Amygdala (tissue), 56 donors: ENCODE measurements at regions not wholly inside any gene's neighbourhood (a gene's known extent, or its start where the extent isn't known, plus 50 kb on each side); places are given as distances from the start of the nearest gene placed in this dataset.
"Not testable (repeated sequence)": the region's sequence is repeated elsewhere in the genome, so short reads cannot be mapped to it uniquely, and the experiment has no call there.

Source experiments
- DNase-seq, 56 donors: peaks; one replicate each; lab custom pipeline; 2025; lab: John Stamatoyannopoulos, UW

- no peak for DNase-seq
Measured at GRCh38 chr5:158607088-158607487, 492.6 kb downstream of the EBF1 start.

DNA sequence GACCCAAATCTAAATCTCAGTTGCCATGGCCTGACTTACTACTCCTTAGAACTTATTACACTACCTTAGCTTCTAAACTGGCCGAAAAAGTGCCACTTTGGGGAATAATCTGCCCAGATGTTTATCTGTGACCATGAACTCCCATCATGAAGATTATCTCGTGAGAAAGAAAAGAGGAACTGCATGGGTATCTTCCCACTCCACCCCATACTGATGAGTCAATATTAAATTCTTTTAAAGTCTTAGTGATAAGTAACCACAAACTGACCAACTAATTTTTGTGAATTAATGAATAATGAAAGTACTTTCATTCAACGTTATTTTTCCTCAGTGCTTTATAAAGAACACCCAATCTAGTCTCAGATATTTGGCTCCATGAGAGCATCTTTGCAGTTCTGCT lies 493.5 kb downstream of the EBF1 start:
- no peak for DNase-seq

DNA sequence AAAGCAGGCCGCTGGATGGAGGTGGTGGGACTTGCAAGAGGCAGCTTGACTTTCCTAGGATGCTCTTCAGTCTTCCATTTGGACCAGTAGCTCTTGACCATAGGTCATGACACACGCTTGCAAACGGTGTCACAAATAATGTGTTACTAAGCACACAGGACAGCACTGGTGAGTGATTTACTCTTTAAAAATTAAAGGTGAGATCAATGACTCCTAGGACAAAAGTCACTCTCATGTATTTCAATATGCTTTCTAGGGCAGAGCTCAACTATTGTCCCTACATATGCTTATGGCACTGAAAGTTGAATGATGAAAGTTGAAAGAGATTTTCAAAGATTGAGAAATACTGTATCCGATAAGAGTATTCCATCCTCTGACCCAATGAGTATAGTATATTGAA lies 496.7 kb downstream of the EBF1 start:
- DNase-seq: no peak

DNA sequence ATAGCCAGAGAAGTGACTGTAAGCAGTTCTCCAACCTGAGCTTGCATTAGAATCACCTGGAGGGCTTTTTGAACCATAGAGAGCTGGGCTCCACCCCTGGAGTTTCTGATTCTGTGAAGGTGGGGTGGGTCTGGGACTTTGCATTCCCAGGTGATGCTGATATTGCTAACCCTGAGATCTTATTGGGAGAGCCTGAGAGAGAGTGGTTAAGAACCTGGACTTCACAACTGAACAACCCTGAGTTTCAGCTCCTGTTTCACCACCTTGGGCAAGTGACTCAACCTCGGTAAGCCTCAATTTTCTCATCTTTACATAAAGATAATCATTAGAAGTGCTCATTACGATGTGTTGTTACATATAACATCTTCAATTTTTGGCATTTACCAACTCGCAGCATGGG lies 498.6 kb downstream of the EBF1 start:
- no peak for DNase-seq

GRCh38 chr5:158600679-158601078 lies 499.0 kb downstream of the EBF1 start:
- no peak for DNase-seq

DNA sequence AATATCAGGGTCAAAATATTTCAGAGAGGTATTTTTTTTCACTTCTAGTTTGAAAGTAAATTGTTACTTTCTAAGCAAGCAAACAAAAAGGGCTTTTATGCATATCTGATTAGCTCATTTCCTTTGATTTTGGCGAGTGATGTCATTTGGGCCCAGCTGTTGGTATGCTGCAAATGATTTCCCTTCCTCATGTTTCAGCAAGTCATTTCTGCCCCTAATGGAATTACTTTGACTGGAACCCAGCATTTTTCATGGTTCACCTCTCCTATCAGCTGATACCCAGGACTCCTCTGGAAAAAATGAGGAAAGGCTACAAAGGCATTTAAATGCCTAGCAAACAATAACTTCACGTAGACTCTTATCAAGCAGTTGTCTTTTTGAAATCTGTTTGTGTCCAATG lies 500.6 kb downstream of the EBF1 start:
- peak in 5 of 56 donors; percentile 0 to 32 (median 4) for DNase-seq

DNA sequence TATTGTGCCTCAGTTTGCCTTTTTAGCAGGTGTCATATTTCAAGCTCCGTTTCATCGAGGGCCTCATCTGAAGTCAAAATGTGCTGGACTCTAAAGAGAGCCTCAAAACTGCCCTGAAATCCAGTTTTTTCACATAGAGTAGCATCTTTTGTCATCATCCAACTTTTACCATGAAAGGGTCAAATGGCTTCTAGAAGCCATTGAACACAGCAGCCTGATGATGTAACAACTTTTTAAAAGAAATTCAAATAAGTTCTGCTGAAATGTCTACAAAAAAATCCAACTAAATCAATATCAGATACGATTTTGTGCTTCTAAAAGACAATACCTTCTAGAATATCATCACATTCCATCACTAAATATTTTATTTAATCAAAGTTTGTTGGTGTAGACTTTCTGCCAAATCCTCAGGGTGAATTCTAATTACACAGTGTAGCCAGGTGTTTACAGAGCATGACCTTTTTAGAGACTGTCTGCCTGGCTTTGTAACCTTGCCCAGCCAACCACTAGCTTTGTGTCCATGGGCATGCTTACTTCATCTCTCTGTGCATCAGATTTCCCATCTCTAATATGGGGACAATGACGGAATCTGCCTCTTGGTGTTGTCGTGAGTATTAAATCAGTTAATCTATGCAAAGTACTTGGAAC lies 505.0 kb downstream of the EBF1 start:
- no peak for DNase-seq

- DNase-seq: no peak
Measured at GRCh38 chr5:158593925-158594324, 505.8 kb downstream of the EBF1 start.

DNA sequence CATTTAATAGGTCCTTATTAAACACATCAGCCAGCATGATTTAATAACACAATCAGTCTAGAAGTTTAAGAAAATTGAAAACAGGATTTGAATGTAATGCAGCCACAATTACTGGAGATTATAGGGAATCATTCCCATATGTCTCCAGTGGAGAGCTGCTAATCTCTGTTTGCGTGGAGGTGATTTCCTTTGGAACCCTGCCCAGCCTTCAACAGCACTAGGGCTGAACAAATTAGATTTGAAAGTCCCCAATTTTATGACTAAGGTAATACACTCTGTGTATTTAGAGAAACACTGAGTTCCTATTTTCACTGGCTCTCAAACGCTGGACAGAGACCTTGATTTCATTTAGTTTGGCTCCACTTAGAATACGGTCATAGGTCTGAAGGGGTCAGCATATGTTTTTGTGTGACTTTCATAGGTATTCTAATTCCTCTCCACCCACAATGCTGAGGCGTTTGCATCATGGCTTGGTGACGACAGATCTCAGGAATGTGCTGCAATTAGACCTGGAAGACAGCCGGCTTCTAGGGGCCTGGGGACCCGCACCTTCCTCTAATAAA lies 508.3 kb downstream of the EBF1 start:
- DNase-seq: no peak

- no peak for DNase-seq
Measured at GRCh38 chr5:158590746-158591300, 508.9 kb downstream of the EBF1 start.

- no peak for DNase-seq
Measured at GRCh38 chr5:158589939-158590338, 509.8 kb downstream of the EBF1 start.

- DNase-seq: no peak
Measured at GRCh38 chr5:158588617-158589016, 511.1 kb downstream of the EBF1 start.

- no peak for DNase-seq
Measured at GRCh38 chr5:158586054-158586453, 513.7 kb downstream of the EBF1 start.

DNA sequence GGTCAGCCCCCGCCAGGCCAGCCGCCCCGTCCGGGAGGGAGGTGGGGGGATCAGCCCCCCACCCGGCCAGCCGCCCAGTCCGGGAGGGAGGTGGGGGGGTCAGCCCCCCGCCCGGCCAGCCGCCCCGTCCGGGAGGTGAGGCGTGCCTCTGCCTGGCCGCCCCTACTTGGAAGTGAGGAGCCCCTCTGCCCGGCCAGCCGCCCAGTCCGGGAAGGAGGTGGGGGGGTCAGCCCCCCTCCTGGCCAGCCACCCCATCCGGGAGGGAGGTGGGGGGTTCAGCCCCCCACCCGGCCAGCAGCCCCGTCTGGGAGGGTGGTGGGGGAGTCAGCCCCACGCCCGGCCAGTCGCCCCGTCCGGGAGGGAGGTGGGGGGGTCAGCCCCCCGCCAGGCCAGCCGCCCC lies 517.0 kb downstream of the EBF1 start:
- not testable (repeated sequence) for DNase-seq

GRCh38 chr5:158573829-158574228 lies 525.9 kb downstream of the EBF1 start:
- DNase-seq: no peak

DNA sequence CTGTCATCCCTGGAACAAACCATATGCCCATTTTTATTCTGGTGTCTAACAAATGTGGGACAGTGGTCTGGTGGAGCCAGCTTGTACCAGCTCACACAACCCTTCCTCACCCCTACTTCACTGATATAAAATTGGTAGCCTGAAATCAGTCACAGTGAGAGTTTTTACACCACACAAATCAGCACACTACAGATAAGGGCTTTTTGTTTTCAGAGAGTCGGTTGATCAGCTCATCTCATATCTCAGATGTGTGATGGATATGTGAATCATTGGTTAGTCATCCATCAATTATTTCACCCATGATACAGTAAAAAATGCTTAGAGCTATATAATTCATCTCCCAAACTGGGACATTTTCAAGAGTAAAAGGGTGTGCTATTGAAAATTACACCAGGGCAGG lies 529.2 kb downstream of the EBF1 start:
- no peak for DNase-seq

GRCh38 chr5:158569534-158569933 lies 530.2 kb downstream of the EBF1 start:
- no peak for DNase-seq

GRCh38 chr5:158565017-158565789 lies 534.5 kb downstream of the EBF1 start:
- no peak for DNase-seq

GRCh38 chr5:158563760-158564390 lies 535.8 kb downstream of the EBF1 start:
- no peak for DNase-seq

DNA sequence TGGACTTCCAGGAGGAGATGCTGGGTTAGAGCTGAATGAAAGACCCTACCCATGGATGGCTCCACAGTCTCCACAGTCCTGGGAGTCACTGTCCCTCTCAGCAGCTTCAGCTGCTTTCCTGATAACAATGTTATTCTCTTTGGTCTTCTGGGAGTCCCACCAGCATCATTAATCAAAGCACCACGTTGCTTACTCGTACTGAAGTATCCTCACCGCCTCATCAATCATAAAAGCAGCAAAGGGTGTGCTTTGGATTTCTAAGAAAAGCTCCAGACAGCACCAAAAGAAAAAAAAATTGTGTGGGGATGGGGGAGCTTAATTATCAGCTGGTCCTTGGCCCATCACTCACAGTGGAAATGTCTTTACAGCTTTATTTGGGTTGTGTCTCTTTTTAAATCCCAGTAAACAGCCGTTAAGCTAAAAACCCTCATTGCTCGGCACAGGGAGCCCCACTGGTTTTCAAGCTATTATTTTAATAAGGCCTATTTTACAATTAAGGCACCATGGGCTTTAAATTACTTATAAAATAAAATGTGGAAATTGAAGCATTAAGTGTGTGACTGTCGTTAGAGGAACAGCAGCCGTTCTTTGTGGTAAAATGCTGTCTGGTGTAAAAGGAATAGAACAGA lies 538.0 kb downstream of the EBF1 start:
- no peak for DNase-seq

DNA sequence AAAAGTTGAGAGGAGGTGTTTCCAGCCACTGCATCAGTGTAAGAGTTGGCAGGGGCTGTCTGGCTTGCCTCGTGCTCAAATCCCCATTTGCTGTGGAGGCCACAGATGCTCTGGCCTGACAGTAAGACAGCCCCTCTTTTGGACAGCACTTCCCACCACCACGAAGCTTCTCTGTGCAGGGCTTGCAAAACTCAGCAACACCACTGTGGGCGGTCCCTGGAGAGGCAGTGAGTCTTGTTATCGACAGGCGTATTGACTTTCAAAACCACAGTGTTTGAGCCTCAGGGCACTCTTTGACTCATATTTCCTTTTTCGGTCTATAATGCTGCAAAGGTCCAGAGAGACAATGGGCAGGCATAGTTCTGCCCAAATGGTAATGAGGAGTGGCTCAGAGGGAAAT lies 539.5 kb downstream of the EBF1 start:
- DNase-seq: no peak
